K562 (cell line): ENCODE measurements at regions not wholly inside any gene's neighbourhood (a gene's known extent, or its start where the extent isn't known, plus 50 kb on each side); places are given as distances from the start of the nearest gene placed in this dataset.

ENCODE experiments used
- ARNT ChIP-seq, 2 experiments: fragments of 450-650 bp; IDR thresholded peaks; 2 replicates each; pipeline ENCODE4 v1.6.1; 2016; ENCODE audit warnings: mild to moderate bottlenecking in 1 of 2
- ATF2 ChIP-seq: sonication (generic); formaldehyde crosslinking; IDR thresholded peaks from 2 replicates; pipeline ENCODE4 v1.8.1; 2022; ENCODE audit warnings: missing genetic modification reagents
- BRCA1 ChIP-seq, 2 experiments: fragments of 450-650 bp in 1 of 2; sonication (generic) in 1 of 2; formaldehyde crosslinking in 1 of 2; IDR thresholded peaks; 2 replicates each; pipeline versions ENCODE4 v1.5.0 to v1.6.1; 2017 to 2020; ENCODE audit warnings: mild to moderate bottlenecking in 1 of 2, missing genetic modification reagents in 1 of 2
- CLOCK ChIP-seq: fragments of 250-450 bp; sonication (Bioruptor Pico); IDR thresholded peaks from 2 replicates; pipeline ENCODE4 v1.4.0; 2020; ENCODE audit warnings: mild to moderate bottlenecking, moderate library complexity, borderline replicate concordance
- CREB3L1 ChIP-seq: fragments of 450-650 bp; IDR thresholded peaks from 2 replicates; pipeline ENCODE4 v1.6.1; 2014; ENCODE audit warnings: low read depth, mild to moderate bottlenecking, moderate library complexity, borderline replicate concordance
- HMG20A ChIP-seq: fragments of 450-650 bp; formaldehyde crosslinking; conservative IDR thresholded peaks from 2 replicates; pipeline ENCODE4 v1.4.0; 2020; ENCODE audit warnings: mild to moderate bottlenecking, mixed read lengths
- HNRNPLL ChIP-seq: fragments of 200-400 bp; formaldehyde crosslinking; IDR thresholded peaks from 2 replicates; pipeline ENCODE4 v1.6.1; 2017; ENCODE audit warnings: low read length, low read depth, mild to moderate bottlenecking; ENCODE audit not compliant: poor library complexity, severe bottlenecking
- JUN ChIP-seq, 2 experiments: sonication (generic) in 1 of 2; formaldehyde crosslinking in 1 of 2; IDR thresholded peaks; 2 replicates each; pipeline versions ENCODE4 v1.6.1 to v1.8.0; 2012 to 2022; ENCODE audit warnings: borderline replicate concordance in 2 of 2, mild to moderate bottlenecking in 2 of 2, improper control_type of control experiment in 1 of 2, low read depth in 1 of 2, low read length in 1 of 2, missing genetic modification reagents in 1 of 2
- KDM5B ChIP-seq: fragments of 200-600 bp; sonication (generic); IDR thresholded peaks from 2 replicates; pipeline ENCODE4 v1.6.1; 2012; ENCODE audit warnings: low read depth, mild to moderate bottlenecking, moderate library complexity, low read length, control low read depth, inconsistent platforms; ENCODE audit not compliant: insufficient replicate concordance
- MBD2 ChIP-seq: sonication (generic); IDR thresholded peaks from 2 replicates; pipeline ENCODE4 v1.6.1; 2016; ENCODE audit warnings: low read depth, borderline replicate concordance
- NELFE ChIP-seq: IDR thresholded peaks from 2 replicates; pipeline ENCODE4 v1.6.1; 2011; ENCODE audit warnings: mild to moderate bottlenecking; ENCODE audit not compliant: insufficient read depth, insufficient read length
- PKNOX1 ChIP-seq: fragments of 450-650 bp; IDR thresholded peaks from 2 replicates; pipeline ENCODE4 v1.6.1; 2016
- POLR2H ChIP-seq: IDR thresholded peaks from 2 replicates; pipeline ENCODE4 v1.6.1; 2016; ENCODE audit warnings: missing genetic modification characterization, low read depth, mild to moderate bottlenecking, control low read depth, missing compliant biosample characterization, moderate library complexity
- RBM14 ChIP-seq: fragments of 200-400 bp; formaldehyde crosslinking; IDR thresholded peaks from 2 replicates; pipeline ENCODE4 v1.6.1; 2018; ENCODE audit warnings: low read depth, mild to moderate bottlenecking, low read length, moderate library complexity, borderline replicate concordance; ENCODE audit not compliant: insufficient read depth
- SIX5 ChIP-seq, 2 experiments: IDR thresholded peaks; 2 replicates each; pipeline ENCODE4 v1.6.1; 2011; ENCODE audit warnings: low read length in 2 of 2, borderline replicate concordance in 1 of 2, low read depth in 1 of 2, mild to moderate bottlenecking in 1 of 2, moderate library complexity in 1 of 2; ENCODE audit not compliant: insufficient read depth in 1 of 2
- SNRNP70 ChIP-seq: fragments of 200-400 bp; formaldehyde crosslinking; optimal IDR thresholded peaks from 2 replicates; pipeline ENCODE3; 2017; ENCODE audit warnings: low read depth, low read length
- TFAP4 ChIP-seq: sonication (generic); formaldehyde crosslinking; IDR thresholded peaks from 2 replicates; pipeline ENCODE4 v1.8.0; 2022; ENCODE audit warnings: missing genetic modification reagents, mild to moderate bottlenecking, moderate library complexity, borderline replicate concordance
- ZNF146 ChIP-seq: IDR thresholded peaks from one replicate; pipeline ENCODE4 v1.6.1; 2018; ENCODE audit warnings: missing compliant biosample characterization; ENCODE audit not compliant: unreplicated experiment
- ZNF766 ChIP-seq: fragments of 200-800 bp; sonication (Bioruptor generic); conservative IDR thresholded peaks from 2 replicates; pipeline ENCODE4 v1.6.1; 2016; ENCODE audit warnings: missing genetic modification characterization, missing compliant biosample characterization
- ZSCAN29 ChIP-seq: fragments of 450-650 bp; IDR thresholded peaks from 2 replicates; pipeline ENCODE4 v1.6.1; 2017

- TF ChIP-seq ZNF146 (CRISPR knock-in tag) (no peak), SNRNP70 (no peak), JUN (IDR thresholded peaks at IDR 0.05; ENCODE audit: borderline replicate concordance, low read depth, low read length) (no peak), JUN (CRISPR knock-in tag; IDR thresholded peaks at IDR 0.05; ENCODE audit: borderline replicate concordance) (no peak), TFAP4 (CRISPR knock-in tag) (no peak), HNRNPLL (no peak), CREB3L1 (no peak), RBM14 (no peak), PKNOX1 (peak; percentile 44), CLOCK (CRISPR knock-in tag) (peak; percentile 23; the same call in 1 of the 2 replicates), ZSCAN29 (no peak), ATF2 (CRISPR knock-in tag) (no peak), BRCA1 (IDR thresholded peaks at IDR 0.05) (no peak), BRCA1 (CRISPR knock-in tag; IDR thresholded peaks at IDR 0.05) (no peak), ARNT (IDR thresholded peaks at IDR 0.05) (no peak), SIX5 (IDR thresholded peaks at IDR 0.05; ENCODE audit: borderline replicate concordance in 1 of 2, insufficient read depth in 1 of 2, low read depth in 1 of 2, low read length in 2 of 2) (no peak), KDM5B (no peak), POLR2H (tag) (peak; percentile 73), HMG20A (peak; percentile 78), MBD2 (no peak), ZNF766 (peak; percentile 98), NELFE (no peak)
These were observed 62.1 kb downstream of the RESF1 start (continued) for GRCh38 chr12:32021346-32021773.
